HG03432 (cell line): ENCODE measurements at regions not wholly inside any gene's neighbourhood (a gene's known extent, or its start where the extent isn't known, plus 50 kb on each side); places are given as distances from the start of the nearest gene placed in this dataset.
A peak's percentile ranks its signal among the peaks of the same experiment; 100 is the strongest.

Experiments
- ATAC-seq: cut with Tn5 transposase; IDR thresholded peaks from one replicate; pipeline ENCODE4 v1.9.1; 2021; ENCODE audit warnings: mild to moderate bottlenecking, moderate library complexity; ENCODE audit not compliant: unreplicated experiment

- ATAC-seq: no peak
Measured at GRCh38 chr13:33735276-33735675, 82.7 kb upstream of the RFC3 start.

- ATAC-seq: no peak
Measured at GRCh38 chr13:33739254-33739653, 78.7 kb upstream of the RFC3 start.

GRCh38 chr13:33740134-33740538 is 77.8 kb upstream of the RFC3 start:
- no peak for ATAC-seq

- no peak for ATAC-seq
Measured at GRCh38 chr13:33742321-33742720, 75.6 kb upstream of the RFC3 start.

GRCh38 chr13:33743438-33744368 is 74.2 kb upstream of the RFC3 start:
- ATAC-seq: peak; percentile 83

GRCh38 chr13:33744589-33745369 is 73.2 kb upstream of the RFC3 start:
- no peak for ATAC-seq

GRCh38 chr13:33745370-33746324 is 72.3 kb upstream of the RFC3 start:
- peak; percentile 60 for ATAC-seq

- ATAC-seq: no peak
Measured at GRCh38 chr13:33746867-33747266, 71.1 kb upstream of the RFC3 start.

GRCh38 chr13:33751151-33751550 is 66.8 kb upstream of the RFC3 start:
- ATAC-seq: no peak

- no peak for ATAC-seq
Measured at GRCh38 chr13:33752094-33752493, 65.9 kb upstream of the RFC3 start.

GRCh38 chr13:33752597-33752996 is 65.4 kb upstream of the RFC3 start:
- no peak for ATAC-seq

- ATAC-seq: no peak
Measured at GRCh38 chr13:33756929-33757328, 61.0 kb upstream of the RFC3 start.

- peak; percentile 83 for ATAC-seq
Measured at GRCh38 chr13:33757713-33758112, 60.2 kb upstream of the RFC3 start.

- peak; percentile 67 for ATAC-seq
Measured at GRCh38 chr13:33758113-33758512, 59.8 kb upstream of the RFC3 start.

GRCh38 chr13:33761740-33762139 is 56.2 kb upstream of the RFC3 start:
- no peak for ATAC-seq

- no peak for ATAC-seq
Measured at GRCh38 chr13:33763021-33763420, 54.9 kb upstream of the RFC3 start.

GRCh38 chr13:33764716-33765115 is 53.2 kb upstream of the RFC3 start:
- ATAC-seq: no peak

GRCh38 chr13:33766329-33767123 is 51.4 kb upstream of the RFC3 start:
- ATAC-seq: no peak

GRCh38 chr13:33767140-33767539 is 50.8 kb upstream of the RFC3 start:
- no peak for ATAC-seq
